Adrenal gland (tissue), 9 donors: ENCODE measurements at regions not wholly inside any gene's neighbourhood (a gene's known extent, or its start where the extent isn't known, plus 50 kb on each side); places are given as distances from the start of the nearest gene placed in this dataset.

ENCODE experiments used
- DNase-seq, 7 donors: peaks; one replicate each; pipeline ENCODE4 v3.0.0-alpha.2; 2019 to 2020
- H3K27ac ChIP-seq, 5 donors: fragments of 200-600 bp; sonication (generic) in 4 of 5; 1 replicate in 3 of 5; 2 replicates in 2 of 5; pipeline versions ENCODE4 v1.5.1 to v1.8.0; 2016 to 2020; ENCODE audit warnings: mild to moderate bottlenecking in 1 of 5
- H3K27me3 ChIP-seq: fragments of 200-600 bp; 2 replicates; pipeline ENCODE4 v1.8.0; 2021
- H3K36me3 ChIP-seq, 2 donors: fragments of 200-600 bp; replicated peaks in 1 of 2; 1 replicate in 1 of 2; 2 replicates in 1 of 2; pipeline versions ENCODE4 v1.5.1 to v1.8.0; 2018 to 2022
- H3K4me1 ChIP-seq, 2 donors: fragments of 200-600 bp; replicated peaks in 1 of 2; 1 replicate in 1 of 2; 2 replicates in 1 of 2; pipeline versions ENCODE4 v1.5.1 to v1.8.0; 2018 to 2021
- H3K4me3 ChIP-seq, 4 donors: fragments of 200-600 bp; sonication (generic) in 3 of 4; one replicate each; pipeline ENCODE4 v1.5.1; 2016 to 2018
- H3K9me3 ChIP-seq, 3 donors: fragments of 200-600 bp; sonication (generic) in 1 of 3; replicated peaks in 1 of 3; 1 replicate in 2 of 3; 2 replicates in 1 of 3; pipeline versions ENCODE4 v1.5.1 to v1.8.0; 2016 to 2021
- CTCF ChIP-seq, 6 experiments: fragments of 450-650 bp in 4 of 6; fragments of 200-600 bp in 2 of 6; sonication (generic) in 1 of 6; IDR thresholded peaks; 1 replicate in 5 of 6; 2 replicates in 1 of 6; pipeline versions ENCODE4 v1.5.1 to v1.8.0; 2016 to 2021; ENCODE audit warnings: antibody characterized with exemption in 6 of 6, mild to moderate bottlenecking in 2 of 6, moderate library complexity in 1 of 6
- POLR2A ChIP-seq, 2 donors: fragments of 450-650 bp; IDR thresholded peaks; one replicate each; pipeline ENCODE4 v1.6.1; 2017; ENCODE audit warnings: antibody characterized with exemption in 2 of 2, mild to moderate bottlenecking in 2 of 2, moderate library complexity in 1 of 2
- WGBS, 4 donors: extraction: QIAGEN DNeasy Blood & Tissue Kit in 2 of 4; methylation state at CpG; one replicate each; pipeline versions ENCODE4 v1.1.5 to v1.1.7; 2013 to 2017; 5-methylcytosine and 5-hydroxymethylcytosine counted together
- intact Hi-C, 2 donors: fragments of 100-400 bp; cut with DNase I; formaldehyde crosslinking; loops; one replicate each; pipeline versions ENCODE4 v1.14.1 to v1.15.0; 2022 to 2023
- donor health status: healthy with polysubstance abuse.
- donor health status: Bipolar disorder and iron deficiency.
- donor health status: DM: yes; HTN: yes; CAD: no.
- donor health status: DM: no; HTN: no; CAD: no.
- donor health status: DM: no; HTN: no; CAD: no.

GRCh38 chr7:153504288-153505075 lies 547.7 kb upstream of the DPP6 start:
- no peak for DNase-seq
- no peak overlapping the region for H3K27ac ChIP-seq
- intact Hi-C loops, result no loop called here
- no peaks in the 10 kb centered on the region for H3K9me3 ChIP-seq
- no peaks in the 10 kb centered on the region for H3K4me1 ChIP-seq
- H3K4me3 ChIP-seq, result no peak overlapping the region
- H3K36me3 ChIP-seq, result no peaks in the 10 kb centered on the region
- 80 to 86% (median 81%) methylated on average over 16 to 17 of the region's 17 CpGs for WGBS, 4 donors
- no peaks in the 10 kb centered on the region for H3K27me3 ChIP-seq
- no peak for TF ChIP-seq CTCF (IDR thresholded peaks at IDR 0.05)
- no peak for TF ChIP-seq POLR2A (IDR thresholded peaks at IDR 0.05)

- intact Hi-C loops, result no loop called here
- no peak overlapping the region for H3K27ac ChIP-seq
- 60 to 77% (median 68%) methylated on average over 2 to 4 of the region's 4 CpGs for WGBS, 4 donors
These were observed 544.3 kb upstream of the DPP6 start for GRCh38 chr7:153507885-153508284.

GRCh38 chr7:153509768-153510167 lies 542.4 kb upstream of the DPP6 start:
- 49 to 79% (median 60%) methylated on average over 3 of the region's 3 CpGs for WGBS, 4 donors
- intact Hi-C loops, result no loop called here
- Histone ChIP-seq H3K36me3 (no peaks in the 10 kb centered on the region), H3K27ac (no peak overlapping the region), H3K4me1 (no peaks in the 10 kb centered on the region), H3K9me3 (no peaks in the 10 kb centered on the region), H3K27me3 (no peaks in the 10 kb centered on the region), H3K4me3 (no peak overlapping the region)
- TF ChIP-seq POLR2A (IDR thresholded peaks at IDR 0.05), result no peak
- no peak for TF ChIP-seq CTCF (IDR thresholded peaks at IDR 0.05)
- DNase-seq, result no peak

More at GRCh38 chr7:153507885-153508284, 544.3 kb upstream of the DPP6 start:
- no peak for DNase-seq
- no peaks in the 10 kb centered on the region for H3K4me1 ChIP-seq
- no peak overlapping the region for H3K4me3 ChIP-seq
- TF ChIP-seq POLR2A (IDR thresholded peaks at IDR 0.05), result no peak
- TF ChIP-seq CTCF (IDR thresholded peaks at IDR 0.05), result no peak
- no peaks in the 10 kb centered on the region for H3K9me3 ChIP-seq
- H3K27me3 ChIP-seq, result no peaks in the 10 kb centered on the region
- H3K36me3 ChIP-seq, result no peaks in the 10 kb centered on the region

- intact Hi-C loops, result no loop called here
- Histone ChIP-seq H3K4me3 (no peak overlapping the region), H3K4me1 (no peaks in the 10 kb centered on the region), H3K9me3 (no peaks in the 10 kb centered on the region), H3K36me3 (no peaks in the 10 kb centered on the region), H3K27ac (no peak overlapping the region), H3K27me3 (no peaks in the 10 kb centered on the region)
- TF ChIP-seq POLR2A (IDR thresholded peaks at IDR 0.05), result no peak
- TF ChIP-seq CTCF (IDR thresholded peaks at IDR 0.05), result no peak
- WGBS, 4 donors, result 60 to 81% (median 73%) methylated on average over 3 of the region's 3 CpGs
- DNase-seq, result no peak
These were observed 541.5 kb upstream of the DPP6 start for GRCh38 chr7:153510674-153511073.
